HEK293T (cell line): ENCODE measurements at regions not wholly inside any gene's neighbourhood (a gene's known extent, or its start where the extent isn't known, plus 50 kb on each side); places are given as distances from the start of the nearest gene placed in this dataset.

Source experiments
- BHLHE40 ChIP-seq: fragments of 450-650 bp; IDR thresholded peaks from 2 replicates; pipeline ENCODE4 v1.6.1; 2016; ENCODE audit warnings: mild to moderate bottlenecking, moderate library complexity, borderline replicate concordance
- ELF4 ChIP-seq: fragments of 450-650 bp; IDR thresholded peaks from 2 replicates; pipeline ENCODE4 v1.6.1; 2017; ENCODE audit warnings: antibody characterized with exemption
- FOXM1 ChIP-seq: fragments of 450-650 bp; IDR thresholded peaks from 2 replicates; pipeline ENCODE4 v1.6.1; 2017; ENCODE audit warnings: mild to moderate bottlenecking, borderline replicate concordance
- L3MBTL2 ChIP-seq: fragments of 450-650 bp; conservative IDR thresholded peaks from 2 replicates; pipeline ENCODE4 v1.6.1; 2016; ENCODE audit warnings: mild to moderate bottlenecking
- LEF1 ChIP-seq: fragments of 450-650 bp; IDR thresholded peaks from 2 replicates; pipeline ENCODE4 v1.6.1; 2017; ENCODE audit warnings: mild to moderate bottlenecking, borderline replicate concordance
- NFRKB ChIP-seq: fragments of 450-650 bp; IDR thresholded peaks from 2 replicates; pipeline ENCODE4 v1.6.1; 2016; ENCODE audit warnings: mild to moderate bottlenecking, moderate library complexity
- SP1 ChIP-seq: fragments of 450-650 bp; IDR thresholded peaks from 2 replicates; pipeline ENCODE4 v1.6.1; 2017
- SUZ12 ChIP-seq: fragments of 450-650 bp; IDR thresholded peaks from 2 replicates; pipeline ENCODE4 v1.6.1; 2016; ENCODE audit warnings: mild to moderate bottlenecking
- ZNF384 ChIP-seq: fragments of 450-650 bp; IDR thresholded peaks from 2 replicates; pipeline ENCODE4 v1.6.1; 2016

DNA sequence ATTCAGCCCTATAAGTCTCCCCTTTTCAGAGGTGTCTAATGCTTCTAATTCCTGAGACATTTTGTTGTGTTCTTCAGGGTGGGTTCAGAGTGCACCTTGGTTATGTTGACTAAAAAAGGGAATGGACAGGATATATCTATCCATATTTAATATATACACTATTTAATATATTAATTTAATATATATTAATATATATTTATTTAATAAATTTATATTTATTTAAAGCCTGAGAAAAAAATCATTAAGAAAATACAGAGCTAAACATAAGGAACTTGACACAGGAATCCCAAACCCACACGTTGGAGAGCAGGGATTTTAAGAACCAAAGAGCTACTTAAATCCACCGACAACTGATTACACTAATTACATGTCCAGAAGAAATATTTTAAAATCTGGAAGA lies 674.2 kb upstream of the KIRREL3 start:
- TF ChIP-seq BHLHE40: no peak
- TF ChIP-seq SP1: no peak
- no peak for TF ChIP-seq LEF1
- no peak for TF ChIP-seq FOXM1
- TF ChIP-seq SUZ12: no peak
- no peak for TF ChIP-seq ELF4
- TF ChIP-seq NFRKB: no peak
- no peak for TF ChIP-seq L3MBTL2
- TF ChIP-seq ZNF384: no peak
